Pancreas (tissue), 10 donors: ENCODE measurements at regions not wholly inside any gene's neighbourhood (a gene's known extent, or its start where the extent isn't known, plus 50 kb on each side); places are given as distances from the start of the nearest gene placed in this dataset.

ENCODE experiments used
- ATAC-seq, 4 donors: fragments of 200-7000 bp; cut with Tn5 transposase; one replicate each; pipeline versions ENCODE4 v1.8.0 to v1.9.1; 2020; ENCODE audit warnings: mild to moderate bottlenecking in 4 of 4, moderate library complexity in 4 of 4
- DNase-seq, 6 donors: peaks; one replicate each; pipeline ENCODE4 v3.0.0-alpha.2; 2020
- FAIRE-seq: peaks from 2 replicates; lab custom pipeline; 2012; peaks lifted over from hg19 to GRCh38; lab: Jason Lieb, UNC
- H3K27ac ChIP-seq, 4 donors: fragments of 200-600 bp; sonication (generic); 1 replicate in 3 of 4; 2 replicates in 1 of 4; pipeline versions ENCODE4 v1.5.0 to v1.8.0; 2020
- H3K27me3 ChIP-seq, 4 donors: fragments of 200-600 bp; one replicate each; pipeline ENCODE4 v1.8.0; 2021
- H3K36me3 ChIP-seq, 3 donors: fragments of 200-600 bp; sonication (generic) in 1 of 3; one replicate each; pipeline versions ENCODE4 v1.5.0 to v1.8.0; 2020 to 2021
- H3K4me1 ChIP-seq, 3 donors: fragments of 200-600 bp; one replicate each; pipeline ENCODE4 v1.8.0; 2021
- H3K4me3 ChIP-seq, 4 donors: fragments of 200-600 bp; sonication (generic) in 2 of 4; one replicate each; pipeline versions ENCODE4 v1.5.0 to v1.8.0; 2020 to 2021
- H3K9me3 ChIP-seq, 4 donors: fragments of 200-600 bp; one replicate each; pipeline ENCODE4 v1.8.0; 2021
- CTCF ChIP-seq, 4 donors: fragments of 200-600 bp; sonication (generic) in 3 of 4; IDR thresholded peaks; one replicate each; pipeline versions ENCODE4 v1.5.0 to v1.8.0; 2021; ENCODE audit warnings: antibody characterized with exemption in 4 of 4
- WGBS, 2 donors: extraction: QIAGEN DNeasy Blood & Tissue Kit; methylation state at CpG; one replicate each; pipeline ENCODE4 v1.1.7; 2013; 5-methylcytosine and 5-hydroxymethylcytosine counted together
- intact Hi-C, 3 donors: fragments of 100-400 bp; cut with DNase I; formaldehyde crosslinking; loops; one replicate each; pipeline versions ENCODE4 v1.11.1 to v1.14.2; 2022
- donor health status: healthy with polysubstance abuse.
- donor health status: DM: no; HTN: no; CAD: no; lungs with moderate emphysema.
- donor health status: DM: no; HTN: no; CAD: no.
- donor health status: control.
- donor health status: control.
- donor health status: Bipolar disorder and iron deficiency.
- donor health status: DM: yes; HTN: yes; CAD: no.
- donor health status: DM: no; HTN: no; CAD: no.
- donor health status: DM: no; HTN: no; CAD: no.
- donor health status: DM: yes; HTN: yes; CAD: no.

- no peak for DNase-seq
- no peaks in the 10 kb centered on the region for H3K9me3 ChIP-seq
- 27 to 33% methylated on average over 1 of the region's 1 CpG for WGBS, 2 donors
- H3K27ac ChIP-seq: no peak overlapping the region
- FAIRE-seq: no peak
- no peak for ATAC-seq
- intact Hi-C loops: no loop called here
- H3K4me1 ChIP-seq: no peaks in the 10 kb centered on the region
- no peak for TF ChIP-seq CTCF (IDR thresholded peaks at IDR 0.05)
- no peaks in the 10 kb centered on the region for H3K27me3 ChIP-seq
- H3K36me3 ChIP-seq: no peaks in the 10 kb centered on the region
- H3K4me3 ChIP-seq: no peak overlapping the region
Observed at GRCh38 chr16:51940183-51940582, 606.8 kb downstream of the TOX3 start.

- no peak for ATAC-seq
- no peak for TF ChIP-seq CTCF (IDR thresholded peaks at IDR 0.05)
- Histone ChIP-seq H3K36me3 (no peaks in the 10 kb centered on the region), H3K9me3 (no peaks in the 10 kb centered on the region), H3K27ac (no peak overlapping the region), H3K27me3 (no peaks in the 10 kb centered on the region), H3K4me1 (no peaks in the 10 kb centered on the region), H3K4me3 (no peak overlapping the region)
- no peak for FAIRE-seq
- intact Hi-C loops: no loop called here
- no peak for DNase-seq
- WGBS, 2 donors: 72 to 84% methylated on average over 7 of the region's 7 CpGs
Observed at GRCh38 chr16:51939378-51939871, 607.5 kb downstream of the TOX3 start.

- TF ChIP-seq CTCF (IDR thresholded peaks at IDR 0.05): no peak
- Histone ChIP-seq H3K4me3 (no peak overlapping the region), H3K36me3 (no peaks in the 10 kb centered on the region), H3K27ac (no peak overlapping the region), H3K9me3 (no peaks in the 10 kb centered on the region), H3K4me1 (no peaks in the 10 kb centered on the region), H3K27me3 (no peaks in the 10 kb centered on the region)
- intact Hi-C loops: no loop called here
- DNase-seq (no peak), ATAC-seq (no peak), FAIRE-seq (no peak)
- WGBS, 2 donors: 89 to 96% methylated on average over 3 of the region's 3 CpGs
Observed at GRCh38 chr16:51938861-51939260, 608.1 kb downstream of the TOX3 start.

GRCh38 chr16:51937771-51938170 is 609.2 kb downstream of the TOX3 start:
- Histone ChIP-seq H3K27ac (no peak overlapping the region), H3K4me1 (no peaks in the 10 kb centered on the region), H3K4me3 (no peak overlapping the region), H3K27me3 (no peaks in the 10 kb centered on the region), H3K9me3 (no peaks in the 10 kb centered on the region), H3K36me3 (no peaks in the 10 kb centered on the region)
- ATAC-seq: no peak
- DNase-seq: no peak
- WGBS, 2 donors: 74 to 88% methylated on average over 6 of the region's 6 CpGs
- FAIRE-seq: no peak
- no peak for TF ChIP-seq CTCF (IDR thresholded peaks at IDR 0.05)
- intact Hi-C loops: no loop called here

GRCh38 chr16:51936846-51937245 is 610.1 kb downstream of the TOX3 start:
- intact Hi-C loops: no loop called here
- Histone ChIP-seq H3K36me3 (no peaks in the 10 kb centered on the region), H3K4me1 (no peaks in the 10 kb centered on the region), H3K27ac (no peak overlapping the region), H3K4me3 (no peak overlapping the region), H3K9me3 (no peaks in the 10 kb centered on the region), H3K27me3 (no peaks in the 10 kb centered on the region)
- WGBS, 2 donors: 78 to 88% methylated on average over 5 of the region's 5 CpGs
- DNase-seq (no peak), FAIRE-seq (no peak), ATAC-seq (no peak)
- TF ChIP-seq CTCF (IDR thresholded peaks at IDR 0.05): no peak
